ENCODE measurements at regions not wholly inside any gene's neighbourhood (a gene's known extent, or its start where the extent isn't known, plus 50 kb on each side); places are given as distances from the start of the nearest gene placed in this dataset.
"Not testable (repeated sequence)": the region's sequence is repeated elsewhere in the genome, so short reads cannot be mapped to it uniquely, and the experiment has no call there.

- DNase-seq, result not testable (repeated sequence)
Observed at GRCh38 chrY:3391508-3391907, 187.4 kb upstream of the TGIF2LY start.

- not testable (repeated sequence) for DNase-seq
Observed at GRCh38 chrY:3404241-3404640, 174.6 kb upstream of the TGIF2LY start.

- not testable (repeated sequence) for DNase-seq
Observed at GRCh38 chrY:3405585-3405984, 173.3 kb upstream of the TGIF2LY start.

- not testable (repeated sequence) for DNase-seq
Observed at GRCh38 chrY:3406896-3407452, 171.9 kb upstream of the TGIF2LY start.

- DNase-seq, result not testable (repeated sequence)
Observed at GRCh38 chrY:3410322-3410892, 168.5 kb upstream of the TGIF2LY start.

Measured in NCI-H526 treated with DMSO at 0.1 percent for 48 hours (cell line).